GM13977 (cell line): ENCODE measurements at regions not wholly inside any gene's neighbourhood (a gene's known extent, or its start where the extent isn't known, plus 50 kb on each side); places are given as distances from the start of the nearest gene placed in this dataset.

Experiments used
- DNase-seq: peaks from one replicate; pipeline ENCODE4 v3.0.0; 2012; ENCODE audit warnings: low spot score
- CTCF ChIP-seq: IDR thresholded peaks from 2 replicates; pipeline ENCODE4 v1.5.1; 2012; ENCODE audit warnings: mild to moderate bottlenecking, control low read depth; ENCODE audit not compliant: insufficient read depth; ENCODE audit errors: extremely low read depth, missing control alignments
- in situ Hi-C: fragments of 300-500 bp; cut with MboI; formaldehyde crosslinking; loops from one replicate; pipeline ENCODE4 v1.12.0; 2022; ENCODE audit warnings: low sequenced_read_pairs, low pct_unique_long_range_greater_than_20kb, mixed read lengths, inconsistent platforms; ENCODE audit not compliant: unreplicated experiment

DNA sequence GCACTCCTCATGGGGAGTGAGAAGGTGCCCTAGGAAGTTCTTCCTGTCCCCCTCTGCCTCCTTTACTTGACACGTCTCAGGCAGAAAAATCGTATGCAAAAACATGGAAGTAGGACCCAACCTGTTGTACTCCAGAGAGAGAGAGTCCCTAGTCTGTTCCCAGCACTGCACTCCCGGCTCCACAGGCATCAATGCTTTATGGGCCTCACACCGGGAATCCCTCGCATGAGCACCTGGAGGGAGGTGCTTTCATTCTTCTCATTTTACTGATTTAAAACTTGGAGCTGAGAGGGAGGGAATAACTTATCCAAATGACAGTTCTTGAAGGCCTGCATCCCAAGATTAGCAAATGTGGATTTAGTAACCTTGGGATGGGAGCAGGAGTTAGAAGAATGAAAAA is 1101.4 kb downstream of the BCL11B start:
- TF ChIP-seq CTCF, result no peak
- in situ Hi-C loops, result no loop called here
- no peak for DNase-seq

DNA sequence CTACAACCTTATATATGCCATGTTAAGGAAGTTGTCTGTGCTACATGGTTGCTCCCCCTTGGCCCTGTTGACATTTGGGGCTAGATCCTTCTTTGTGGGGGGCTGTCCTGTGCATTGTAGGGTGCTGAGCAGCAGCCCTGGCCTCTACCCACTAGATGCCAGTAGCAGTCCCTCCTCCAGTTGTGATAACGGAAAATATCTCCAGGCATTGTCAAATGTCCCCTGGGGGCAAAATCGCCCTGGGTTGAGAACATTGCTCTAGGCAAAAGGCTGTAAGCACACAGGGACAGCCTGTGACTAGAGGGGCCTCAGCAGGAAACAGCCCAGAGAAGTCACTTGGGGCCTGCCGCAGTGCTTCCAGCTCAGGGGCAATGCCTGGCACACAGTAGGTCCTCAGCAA is 1100.3 kb downstream of the BCL11B start:
- no peak for DNase-seq
- TF ChIP-seq CTCF, result no peak
- in situ Hi-C loops, result no loop called here

DNA sequence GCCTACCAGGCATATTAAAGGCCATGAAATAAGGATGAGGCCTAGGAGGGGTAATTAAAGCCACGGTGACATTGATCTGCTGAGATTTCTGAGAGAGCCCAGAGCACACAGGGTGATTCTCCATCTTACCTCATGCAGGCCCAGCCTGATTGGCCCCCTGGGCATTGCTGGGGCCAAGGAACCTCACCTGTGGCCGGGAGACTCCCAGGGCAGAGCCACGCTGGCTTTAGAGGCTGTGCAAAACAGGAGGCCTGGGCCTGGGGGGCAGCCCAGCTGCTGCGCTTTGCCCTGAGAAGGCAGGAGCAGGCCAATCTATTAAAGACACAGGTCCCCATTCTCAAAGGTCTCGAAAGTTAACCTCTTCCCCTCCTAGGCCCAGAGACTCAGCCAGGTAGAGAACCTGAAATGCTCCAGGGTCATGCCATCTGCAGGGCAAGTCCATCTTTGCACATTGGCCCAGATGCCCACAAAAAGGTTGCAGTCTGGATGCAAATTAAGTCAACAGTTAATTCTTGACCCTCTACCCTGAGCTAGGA is 1099.7 kb downstream of the BCL11B start:
- in situ Hi-C loops, result no loop called here
- no peak for DNase-seq
- TF ChIP-seq CTCF, result no peak

DNA sequence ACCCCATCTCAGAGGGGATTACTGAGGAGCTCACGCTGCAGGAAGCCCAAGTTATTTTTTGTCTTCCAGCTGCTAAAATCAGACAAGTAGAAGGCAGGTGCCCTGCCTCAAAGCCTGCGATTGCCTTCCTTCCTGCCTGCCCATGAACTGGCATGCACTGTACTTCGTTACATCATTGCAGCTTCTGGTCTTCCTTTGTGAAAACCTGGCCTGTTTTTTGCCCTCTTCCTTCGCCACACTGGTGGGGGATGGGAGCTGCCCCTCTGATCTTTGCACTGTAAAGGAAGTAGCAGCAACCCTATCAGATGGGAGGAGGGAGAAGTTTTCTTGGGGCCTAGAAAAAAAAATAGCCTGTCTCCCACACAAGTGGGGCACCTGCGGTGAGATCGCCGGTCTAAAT is 1098.7 kb downstream of the BCL11B start:
- DNase-seq, result no peak
- no peak for TF ChIP-seq CTCF
- in situ Hi-C loops, result no loop called here

DNA sequence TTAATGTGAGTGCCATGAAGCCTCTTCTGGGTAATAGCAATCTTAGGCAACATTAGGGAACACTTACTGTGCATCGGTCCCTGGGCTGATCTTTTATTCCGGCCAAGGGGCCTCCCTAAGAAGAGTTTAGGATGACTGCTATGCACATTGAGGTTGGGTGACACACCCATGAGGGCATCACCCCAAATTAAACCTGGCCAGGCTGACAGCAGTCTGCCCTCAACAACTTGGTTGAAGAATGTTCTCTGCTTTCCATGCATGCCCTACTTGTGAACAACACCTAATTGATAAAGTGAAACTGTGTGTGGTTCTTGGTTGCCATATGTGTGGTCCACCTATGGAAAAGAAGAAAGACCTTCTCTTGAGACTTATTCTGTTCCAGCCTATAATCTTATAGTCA is 1098.0 kb downstream of the BCL11B start:
- DNase-seq, result no peak
- in situ Hi-C loops, result no loop called here
- TF ChIP-seq CTCF, result no peak

DNA sequence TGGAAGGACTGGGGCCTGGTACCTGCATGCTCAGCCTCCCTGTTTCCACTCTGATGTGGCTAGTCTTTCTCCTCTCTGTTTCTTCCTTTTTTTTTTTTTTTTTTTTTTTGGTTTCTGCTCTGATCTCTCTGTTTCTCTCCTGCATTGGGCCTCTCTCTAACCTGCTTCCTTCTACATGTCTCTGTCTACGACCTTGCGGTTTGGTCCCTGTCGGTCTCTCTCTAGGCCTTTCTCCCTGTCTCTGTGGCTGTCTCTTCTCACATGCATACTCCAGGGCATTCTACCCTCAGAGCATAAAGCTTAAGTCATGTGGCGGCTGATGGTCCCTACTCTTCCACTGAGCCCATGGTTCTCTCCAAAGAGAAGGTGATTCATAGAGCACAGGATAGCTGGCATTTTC is 1096.6 kb downstream of the BCL11B start:
- no peak for TF ChIP-seq CTCF
- in situ Hi-C loops, result no loop called here
- no peak for DNase-seq

- no peak for TF ChIP-seq CTCF
- in situ Hi-C loops, result no loop called here
- DNase-seq, result no peak
Measured at GRCh38 chr14:98175881-98176280, 1096.1 kb downstream of the BCL11B start.
